Transverse colon (tissue), 4 donors: ENCODE measurements at regions not wholly inside any gene's neighbourhood (a gene's known extent, or its start where the extent isn't known, plus 50 kb on each side); places are given as distances from the start of the nearest gene placed in this dataset.

Experiments used
- DNase-seq: peaks from one replicate; pipeline ENCODE4 v3.0.0-alpha.2; 2019
- H3K27ac ChIP-seq, 4 donors: fragments of 200-600 bp; sonication (generic); 2 replicates each; pipeline ENCODE4 v1.5.1; 2016 to 2018; ENCODE audit warnings: inconsistent platforms in 4 of 4
- H3K27me3 ChIP-seq: fragments of 200-600 bp; sonication (generic); 2 replicates; pipeline ENCODE4 v1.5.1; 2017; ENCODE audit warnings: inconsistent platforms
- H3K36me3 ChIP-seq, 4 donors: fragments of 200-600 bp; sonication (generic); 2 replicates each; pipeline ENCODE4 v1.5.1; 2017 to 2019; ENCODE audit warnings: inconsistent platforms in 4 of 4
- H3K4me1 ChIP-seq, 4 donors: fragments of 200-600 bp; sonication (generic); 2 replicates each; pipeline ENCODE4 v1.5.1; 2017 to 2020; ENCODE audit warnings: inconsistent platforms in 4 of 4
- H3K4me3 ChIP-seq, 4 donors: fragments of 200-600 bp; sonication (generic); 1 replicate in 1 of 4; 2 replicates in 3 of 4; pipeline versions ENCODE4 v1.5.1 to v1.6.1; 2017 to 2019; ENCODE audit warnings: inconsistent platforms in 4 of 4
- H3K9me3 ChIP-seq, 2 donors: fragments of 200-600 bp; sonication (generic); 2 replicates each; pipeline ENCODE4 v1.5.1; 2017 to 2019; ENCODE audit warnings: inconsistent platforms in 2 of 2
- EP300 ChIP-seq: sonication (generic); formaldehyde crosslinking; IDR thresholded peaks from one replicate; pipeline ENCODE4 v1.6.1; 2017; ENCODE audit warnings: antibody characterized with exemption, low read depth
- POLR2A ChIP-seq: fragments of 450-650 bp; IDR thresholded peaks from one replicate; pipeline ENCODE4 v1.6.1; 2016; ENCODE audit warnings: antibody characterized with exemption, mild to moderate bottlenecking, moderate library complexity
- POLR2AphosphoS5 ChIP-seq, 3 donors: sonication (generic); formaldehyde crosslinking; IDR thresholded peaks; one replicate each; pipeline ENCODE4 v1.6.1; 2016; ENCODE audit warnings: antibody characterized with exemption in 3 of 3
- WGBS, 2 donors: methylation state at CpG; one replicate each; pipeline ENCODE4 v1.1.5; 2018; ENCODE audit warnings: low coverage in 1 of 2; 5-methylcytosine and 5-hydroxymethylcytosine counted together
- in situ Hi-C, 4 donors: fragments of 200-750 bp; cut with MboI; loops; one replicate each; pipeline versions ENCODE4 v1.15.0 to v1.15.1; 2017; ENCODE audit warnings: low sequenced_read_pairs in 3 of 4, low pct_ligation_motif_present in 1 of 4, low pct_unique_long_range_greater_than_20kb in 1 of 4
- intact Hi-C: fragments of 100-400 bp; cut with DNase I; formaldehyde crosslinking; loops from one replicate; pipeline ENCODE4 v1.15.1; 2023; ENCODE audit warnings: low total_unique reads
- TF ChIP-seq, protein P1 (sequence below), 5 experiments: fragments of 200-600 bp in 3 of 5; fragments of 450-650 bp in 2 of 5; sonication (generic) in 3 of 5; IDR thresholded peaks; 1 replicate in 2 of 5; 2 replicates in 3 of 5; pipeline ENCODE4 v1.5.1; 2016 to 2017; ENCODE audit warnings: antibody characterized with exemption in 5 of 5, inconsistent platforms in 3 of 5, mild to moderate bottlenecking in 2 of 5, moderate library complexity in 1 of 5

DNA sequence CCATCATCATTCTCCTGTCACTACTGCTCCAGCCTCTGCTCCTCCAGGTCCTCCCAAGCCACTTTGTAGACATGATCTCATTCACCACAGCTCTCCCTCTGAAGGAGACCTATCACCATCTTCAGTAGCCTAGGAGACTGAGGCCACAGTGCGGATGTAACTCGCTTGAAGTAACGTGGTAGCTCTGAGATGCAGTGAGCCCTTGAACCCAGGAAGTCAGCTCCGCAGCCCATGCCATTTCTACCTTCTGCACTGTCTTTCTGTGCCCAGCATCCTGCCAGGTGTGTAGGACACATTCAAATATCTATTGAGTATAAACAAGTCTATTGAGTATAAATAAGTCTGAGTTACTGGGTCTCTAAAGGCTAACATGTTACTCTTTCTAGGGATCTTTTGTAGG, 164.4 kb downstream of the CDH26 start:
- Histone ChIP-seq H3K4me1 (no peaks in the 10 kb centered on the region), H3K4me3 (no peak overlapping the region), H3K27ac (no peak overlapping the region), H3K27me3 (peaks cover 9% of the 10 kb centered on the region), H3K9me3 (no peaks in the 10 kb centered on the region), H3K36me3 (no peaks in the 10 kb centered on the region)
- no peak for DNase-seq
- 83 to 96% methylated on average over 3 to 4 of the region's 4 CpGs for WGBS, 2 donors
- in situ Hi-C loops (no loop called here), intact Hi-C loops (no loop called here)
- TF ChIP-seq POLR2A (no peak), EP300 (no peak), POLR2AphosphoS5 (IDR thresholded peaks at IDR 0.05) (no peak)
- TF ChIP-seq, protein P1, sequence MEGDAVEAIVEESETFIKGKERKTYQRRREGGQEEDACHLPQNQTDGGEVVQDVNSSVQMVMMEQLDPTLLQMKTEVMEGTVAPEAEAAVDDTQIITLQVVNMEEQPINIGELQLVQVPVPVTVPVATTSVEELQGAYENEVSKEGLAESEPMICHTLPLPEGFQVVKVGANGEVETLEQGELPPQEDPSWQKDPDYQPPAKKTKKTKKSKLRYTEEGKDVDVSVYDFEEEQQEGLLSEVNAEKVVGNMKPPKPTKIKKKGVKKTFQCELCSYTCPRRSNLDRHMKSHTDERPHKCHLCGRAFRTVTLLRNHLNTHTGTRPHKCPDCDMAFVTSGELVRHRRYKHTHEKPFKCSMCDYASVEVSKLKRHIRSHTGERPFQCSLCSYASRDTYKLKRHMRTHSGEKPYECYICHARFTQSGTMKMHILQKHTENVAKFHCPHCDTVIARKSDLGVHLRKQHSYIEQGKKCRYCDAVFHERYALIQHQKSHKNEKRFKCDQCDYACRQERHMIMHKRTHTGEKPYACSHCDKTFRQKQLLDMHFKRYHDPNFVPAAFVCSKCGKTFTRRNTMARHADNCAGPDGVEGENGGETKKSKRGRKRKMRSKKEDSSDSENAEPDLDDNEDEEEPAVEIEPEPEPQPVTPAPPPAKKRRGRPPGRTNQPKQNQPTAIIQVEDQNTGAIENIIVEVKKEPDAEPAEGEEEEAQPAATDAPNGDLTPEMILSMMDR (IDR thresholded peaks at IDR 0.05): no peak

DNA sequence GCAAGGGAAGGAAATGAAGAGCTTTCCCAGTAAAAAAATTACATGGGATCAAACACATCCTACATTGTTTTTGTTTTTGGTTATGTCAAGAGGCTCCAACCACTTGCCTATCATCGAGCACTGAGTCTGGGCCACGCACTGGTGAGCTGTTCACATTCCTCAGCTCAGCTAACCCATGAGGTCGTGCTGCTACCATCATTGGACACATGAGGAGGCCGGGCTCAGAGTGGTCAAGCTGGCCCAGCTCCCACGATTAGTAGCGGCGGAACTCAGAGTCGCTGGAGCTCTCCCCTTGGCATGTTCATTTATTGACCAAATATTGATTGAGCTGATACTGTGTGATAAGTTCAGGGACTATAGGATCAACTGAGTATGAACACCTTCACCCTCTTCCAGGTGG, 164.9 kb downstream of the CDH26 start:
- intact Hi-C loops: no loop called here
- 79 to 97% methylated on average over 6 to 8 of the region's 8 CpGs for WGBS, 2 donors
- peaks cover 6% of the 10 kb centered on the region for H3K27me3 ChIP-seq
- H3K4me3 ChIP-seq: no peak overlapping the region
- no peak overlapping the region for H3K27ac ChIP-seq
- H3K4me1 ChIP-seq: no peaks in the 10 kb centered on the region
- TF ChIP-seq POLR2AphosphoS5 (IDR thresholded peaks at IDR 0.05) (no peak), POLR2A (no peak), EP300 (no peak)
- TF ChIP-seq, protein P1 (IDR thresholded peaks at IDR 0.05): no peak
- in situ Hi-C loops: no loop called here
- H3K36me3 ChIP-seq: no peaks in the 10 kb centered on the region
- DNase-seq: no peak
- no peaks in the 10 kb centered on the region for H3K9me3 ChIP-seq

DNA sequence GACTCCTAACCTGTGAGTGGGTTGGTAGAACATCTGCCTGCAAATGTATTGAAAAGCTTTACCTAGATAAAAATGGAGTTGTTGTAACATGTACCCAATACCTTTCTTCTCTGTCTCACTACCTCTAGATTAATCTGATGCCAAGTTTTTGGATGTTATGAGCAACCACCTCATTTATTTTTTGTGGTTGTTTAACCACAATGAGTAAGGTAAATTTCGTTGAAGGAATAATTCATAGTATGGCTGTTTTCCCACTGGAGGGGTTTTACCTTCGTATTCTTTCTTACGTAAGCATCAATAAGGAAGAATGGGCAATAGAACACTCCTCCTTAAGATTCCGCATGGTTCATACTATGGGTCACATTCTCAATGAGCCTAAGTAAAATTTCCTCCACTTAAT, 165.4 kb downstream of the CDH26 start:
- Histone ChIP-seq H3K4me1 (no peaks in the 10 kb centered on the region), H3K9me3 (no peaks in the 10 kb centered on the region), H3K4me3 (no peak overlapping the region), H3K27me3 (peaks cover 3% of the 10 kb centered on the region), H3K27ac (no peak overlapping the region), H3K36me3 (no peaks in the 10 kb centered on the region)
- TF ChIP-seq, protein P1 (IDR thresholded peaks at IDR 0.05): no peak
- TF ChIP-seq POLR2AphosphoS5 (IDR thresholded peaks at IDR 0.05) (no peak), EP300 (no peak), POLR2A (no peak)
- intact Hi-C loops (no loop called here), in situ Hi-C loops (no loop called here)
- WGBS, 2 donors: 62 to 71% methylated on average over 4 of the region's 4 CpGs
- no peak for DNase-seq

DNA sequence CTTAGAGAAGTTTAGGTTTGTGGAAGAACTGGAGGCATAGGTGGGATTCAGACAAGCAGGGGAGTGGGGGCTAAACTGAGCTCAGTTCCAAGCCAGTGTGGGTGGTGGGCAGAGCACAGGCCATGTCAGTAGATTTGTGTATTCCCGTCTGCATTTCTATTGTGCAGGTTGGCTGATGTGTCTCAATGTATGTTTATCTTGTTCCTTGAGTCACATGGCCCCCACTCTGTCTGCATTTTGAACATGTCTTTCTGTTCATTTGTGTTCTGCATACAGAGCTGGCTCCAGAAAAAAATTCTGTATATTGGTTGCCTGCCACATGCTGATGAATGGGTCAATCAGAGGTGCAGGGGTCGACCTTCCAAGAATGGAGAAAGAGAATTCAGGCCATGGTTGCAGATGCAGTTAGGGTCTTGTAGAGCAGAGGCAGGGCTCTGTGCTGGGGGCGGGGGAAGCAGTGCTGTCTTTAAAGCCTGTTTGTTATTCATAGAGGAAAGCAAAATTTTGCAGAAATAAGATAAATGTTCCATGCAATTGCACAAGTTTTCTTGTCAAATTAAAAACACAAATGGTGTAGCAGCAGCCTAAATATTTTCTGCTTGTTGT, 166.7 kb downstream of the CDH26 start:
- H3K27ac ChIP-seq: no peak overlapping the region
- no peak for DNase-seq
- intact Hi-C loops: no loop called here
- peaks cover 3% of the 10 kb centered on the region for H3K27me3 ChIP-seq
- WGBS, 2 donors: 58 to 65% methylated on average over 3 of the region's 3 CpGs
- no peak overlapping the region for H3K4me3 ChIP-seq
- no peaks in the 10 kb centered on the region for H3K4me1 ChIP-seq
- H3K9me3 ChIP-seq: no peaks in the 10 kb centered on the region
- in situ Hi-C loops: no loop called here
- no peak for TF ChIP-seq POLR2A
- TF ChIP-seq EP300: no peak
- TF ChIP-seq, protein P1 (IDR thresholded peaks at IDR 0.05): no peak
- TF ChIP-seq POLR2AphosphoS5 (IDR thresholded peaks at IDR 0.05): no peak
- H3K36me3 ChIP-seq: no peaks in the 10 kb centered on the region
